Mesendoderm (in vitro differentiated cells): ENCODE measurements at regions not wholly inside any gene's neighbourhood (a gene's known extent, or its start where the extent isn't known, plus 50 kb on each side); places are given as distances from the start of the nearest gene placed in this dataset.

Source experiments
- DNase-seq: peaks from one replicate; pipeline ENCODE4 v3.0.0; 2013
- H2AK5ac ChIP-seq: 2 replicates; pipeline ENCODE4 v1.6.1; 2013; ENCODE audit warnings: low read length, inconsistent platforms
- H2BK120ac ChIP-seq: 2 replicates; pipeline ENCODE4 v1.6.1; 2013; ENCODE audit warnings: low read depth, mild to moderate bottlenecking, low read length, moderate library complexity, mixed read lengths
- H2BK15ac ChIP-seq: replicated peaks from 2 replicates; pipeline ENCODE4 v1.6.1; 2013; ENCODE audit warnings: low read depth, mild to moderate bottlenecking, moderate library complexity
- H2BK5ac ChIP-seq: 2 replicates; pipeline ENCODE4 v1.6.1; 2013; ENCODE audit warnings: low read length, inconsistent platforms
- H3K18ac ChIP-seq: 2 replicates; pipeline ENCODE4 v1.6.1; 2013; ENCODE audit warnings: mild to moderate bottlenecking, low read length, mixed read lengths
- H3K23ac ChIP-seq: one replicate; pipeline ENCODE4 v1.6.1; 2013; ENCODE audit warnings: low read length
- H3K27ac ChIP-seq: 2 replicates; pipeline ENCODE4 v1.5.1; 2013; ENCODE audit warnings: low read depth, mild to moderate bottlenecking, inconsistent platforms, low read length, moderate library complexity
- H3K27me3 ChIP-seq: 2 replicates; pipeline ENCODE4 v1.6.1; 2013; ENCODE audit warnings: low read length, control low read depth, mild to moderate bottlenecking, inconsistent platforms; ENCODE audit not compliant: insufficient read depth, poor library complexity
- H3K36me3 ChIP-seq: 2 replicates; pipeline ENCODE4 v1.6.1; 2013; ENCODE audit warnings: low read length, inconsistent platforms; ENCODE audit not compliant: control insufficient read depth, insufficient read depth
- H3K4ac ChIP-seq: one replicate; pipeline ENCODE4 v1.6.1; 2013; ENCODE audit warnings: low read depth, mild to moderate bottlenecking, low read length, moderate library complexity
- H3K4me1 ChIP-seq: 2 replicates; pipeline ENCODE4 v1.6.1; 2013; ENCODE audit warnings: low read depth, low read length, inconsistent platforms; ENCODE audit not compliant: control insufficient read depth
- H3K4me2 ChIP-seq: 2 replicates; pipeline ENCODE4 v1.6.1; 2013; ENCODE audit warnings: low read length
- H3K4me3 ChIP-seq: 2 replicates; pipeline ENCODE4 v1.5.1; 2013; ENCODE audit warnings: mild to moderate bottlenecking, low read length
- H3K56ac ChIP-seq: one replicate; pipeline ENCODE4 v1.6.1; 2013; ENCODE audit warnings: low read length
- H3K79me1 ChIP-seq: 2 replicates; pipeline ENCODE4 v1.6.1; 2013; ENCODE audit warnings: low read length, inconsistent platforms
- H3K79me2 ChIP-seq: 2 replicates; pipeline ENCODE4 v1.6.1; 2013; ENCODE audit warnings: mild to moderate bottlenecking, low read length; ENCODE audit not compliant: control insufficient read depth, insufficient read depth
- H3K9ac ChIP-seq: 2 replicates; pipeline ENCODE4 v1.6.1; 2013; ENCODE audit warnings: low read length, inconsistent platforms
- H4K5ac ChIP-seq: one replicate; pipeline ENCODE4 v1.6.1; 2013; ENCODE audit warnings: low read length
- H4K8ac ChIP-seq: one replicate; pipeline ENCODE4 v1.6.1; 2013; ENCODE audit warnings: low read depth, mild to moderate bottlenecking, control low read depth, low read length, moderate library complexity
- WGBS: extraction: QIAGEN DNeasy Blood & Tissue Kit; methylation state at CpG from one replicate; pipeline ENCODE4 v1.1.7; 2013; ENCODE audit warnings: low lambda C conversion rate, missing lambda C conversion rate; ENCODE audit not compliant: insufficient coverage; ENCODE audit errors: extremely low coverage; 5-methylcytosine and 5-hydroxymethylcytosine counted together

- Histone ChIP-seq H3K4ac (no peak overlapping the region), H3K27me3 (no peaks in the 10 kb centered on the region), H3K18ac (no peak overlapping the region), H3K79me2 (no peaks in the 10 kb centered on the region), H3K56ac (no peak overlapping the region), H3K23ac (no peak overlapping the region), H3K79me1 (no peaks in the 10 kb centered on the region), H4K8ac (no peak overlapping the region), H2AK5ac (no peak overlapping the region), H3K4me2 (no peak overlapping the region), H3K9ac (no peak overlapping the region), H3K4me3 (no peak overlapping the region), H4K5ac (no peak overlapping the region), H2BK15ac (no peak overlapping the region), H3K4me1 (no peaks in the 10 kb centered on the region), H2BK120ac (no peak overlapping the region), H3K27ac (no peak overlapping the region), H2BK5ac (no peak overlapping the region), H3K36me3 (no peaks in the 10 kb centered on the region)
- DNase-seq = no peak
- WGBS = no CpG with 5 or more reads among the region's 5 CpGs
These were observed 70.4 kb upstream of the ANKRD55 start for GRCh38 chr5:56303511-56303910.

DNA sequence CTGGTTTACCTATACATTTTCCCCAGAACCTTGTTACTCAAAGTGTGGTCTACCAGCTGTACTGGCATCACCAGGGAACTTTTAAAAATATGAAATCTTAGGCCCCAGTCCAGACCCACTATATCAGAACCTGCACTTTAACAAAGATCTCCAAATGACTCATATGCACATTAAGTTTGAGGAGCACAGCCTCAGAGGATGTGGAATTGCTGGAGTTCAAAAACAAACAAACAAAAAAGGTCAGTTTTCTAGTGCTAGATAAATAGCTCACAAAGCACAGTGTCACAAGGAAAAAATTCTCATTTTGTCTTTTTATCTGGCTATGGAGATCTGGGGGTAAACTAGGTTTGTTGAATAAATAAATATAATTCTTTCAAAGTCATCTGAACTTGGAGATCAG, 68.9 kb upstream of the ANKRD55 start:
- Histone ChIP-seq H3K27me3 (no peaks in the 10 kb centered on the region), H3K4me3 (no peak overlapping the region), H3K4me2 (no peak overlapping the region), H3K9ac (no peak overlapping the region), H4K5ac (no peak overlapping the region), H3K79me2 (no peaks in the 10 kb centered on the region), H2BK5ac (no peak overlapping the region), H3K27ac (no peak overlapping the region), H3K79me1 (no peaks in the 10 kb centered on the region), H4K8ac (no peak overlapping the region), H3K56ac (no peak overlapping the region), H3K4me1 (no peaks in the 10 kb centered on the region), H3K18ac (no peak overlapping the region), H2BK120ac (no peak overlapping the region), H3K4ac (no peak overlapping the region), H3K36me3 (no peaks in the 10 kb centered on the region), H3K23ac (no peak overlapping the region), H2AK5ac (no peak overlapping the region), H2BK15ac (no peak overlapping the region)
- DNase-seq = no peak

DNA sequence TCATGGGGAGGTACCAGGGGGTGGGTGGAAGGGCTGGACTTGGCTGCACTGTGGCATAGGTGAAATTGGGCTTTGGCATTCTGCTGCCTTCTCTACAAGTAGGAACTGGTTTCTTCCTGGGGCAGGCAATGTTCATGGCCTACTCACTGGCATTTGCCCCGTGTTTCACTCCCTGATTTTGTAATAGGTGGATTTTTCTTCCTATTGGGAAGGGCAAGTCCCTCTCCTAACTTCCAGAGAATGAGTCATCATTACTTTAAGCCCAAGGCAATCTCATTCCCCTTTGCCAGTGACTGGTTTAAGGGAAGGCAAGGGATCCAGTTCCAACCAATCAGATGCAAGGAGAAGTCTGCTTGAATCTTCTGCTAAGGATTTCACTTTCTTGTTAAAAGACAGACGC, 67.9 kb upstream of the ANKRD55 start:
- no peaks in the 10 kb centered on the region for H3K27me3 ChIP-seq
- H3K4ac ChIP-seq = no peak overlapping the region
- H2BK5ac ChIP-seq = no peak overlapping the region
- no peak overlapping the region for H3K18ac ChIP-seq
- H4K8ac ChIP-seq = no peak overlapping the region
- no peak overlapping the region for H2AK5ac ChIP-seq
- H3K27ac ChIP-seq = no peak overlapping the region
- peak; percentile 19 for DNase-seq
- H3K4me3 ChIP-seq = no peak overlapping the region
- no peak overlapping the region for H4K5ac ChIP-seq
- no peaks in the 10 kb centered on the region for H3K79me2 ChIP-seq
- no peak overlapping the region for H3K4me2 ChIP-seq
- H3K23ac ChIP-seq = no peak overlapping the region
- H2BK120ac ChIP-seq = no peak overlapping the region
- no peaks in the 10 kb centered on the region for H3K36me3 ChIP-seq
- no CpG with 5 or more reads among the region's 2 CpGs for WGBS
- H3K79me1 ChIP-seq = no peaks in the 10 kb centered on the region
- no peaks in the 10 kb centered on the region for H3K4me1 ChIP-seq
- H3K56ac ChIP-seq = no peak overlapping the region
- no peak overlapping the region for H3K9ac ChIP-seq
- no peak overlapping the region for H2BK15ac ChIP-seq

DNA sequence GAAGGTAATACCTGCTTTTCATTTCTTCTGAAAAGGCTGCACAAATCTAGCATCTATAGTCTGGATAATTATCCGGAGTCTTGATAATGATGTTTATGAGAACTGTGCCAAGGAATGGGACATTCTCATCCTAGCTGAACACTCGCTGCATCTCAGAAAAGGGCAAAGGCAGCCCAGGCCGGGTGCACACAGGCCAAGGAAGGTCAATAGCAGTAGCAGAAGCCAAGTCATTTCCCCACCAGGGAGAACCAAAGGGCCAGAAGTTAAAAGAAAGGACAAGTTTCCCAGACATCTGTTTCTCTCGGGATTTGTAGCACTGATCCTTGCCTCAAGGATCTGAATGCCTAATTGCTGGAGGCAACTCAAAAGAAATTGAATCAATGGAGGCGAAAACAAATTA, 66.1 kb upstream of the ANKRD55 start:
- Histone ChIP-seq H3K4ac (no peak overlapping the region), H3K23ac (no peak overlapping the region), H3K4me3 (no peak overlapping the region), H3K9ac (no peak overlapping the region), H2AK5ac (no peak overlapping the region), H4K8ac (no peak overlapping the region), H3K79me2 (no peaks in the 10 kb centered on the region), H3K36me3 (no peaks in the 10 kb centered on the region), H3K27me3 (no peaks in the 10 kb centered on the region), H2BK15ac (no peak overlapping the region), H3K4me1 (no peaks in the 10 kb centered on the region), H3K4me2 (no peak overlapping the region), H3K79me1 (no peaks in the 10 kb centered on the region), H3K27ac (no peak overlapping the region), H3K56ac (no peak overlapping the region), H4K5ac (no peak overlapping the region), H2BK120ac (no peak overlapping the region), H2BK5ac (no peak overlapping the region), H3K18ac (no peak overlapping the region)
- no peak for DNase-seq
- WGBS = no CpG with 5 or more reads among the region's 5 CpGs

DNA sequence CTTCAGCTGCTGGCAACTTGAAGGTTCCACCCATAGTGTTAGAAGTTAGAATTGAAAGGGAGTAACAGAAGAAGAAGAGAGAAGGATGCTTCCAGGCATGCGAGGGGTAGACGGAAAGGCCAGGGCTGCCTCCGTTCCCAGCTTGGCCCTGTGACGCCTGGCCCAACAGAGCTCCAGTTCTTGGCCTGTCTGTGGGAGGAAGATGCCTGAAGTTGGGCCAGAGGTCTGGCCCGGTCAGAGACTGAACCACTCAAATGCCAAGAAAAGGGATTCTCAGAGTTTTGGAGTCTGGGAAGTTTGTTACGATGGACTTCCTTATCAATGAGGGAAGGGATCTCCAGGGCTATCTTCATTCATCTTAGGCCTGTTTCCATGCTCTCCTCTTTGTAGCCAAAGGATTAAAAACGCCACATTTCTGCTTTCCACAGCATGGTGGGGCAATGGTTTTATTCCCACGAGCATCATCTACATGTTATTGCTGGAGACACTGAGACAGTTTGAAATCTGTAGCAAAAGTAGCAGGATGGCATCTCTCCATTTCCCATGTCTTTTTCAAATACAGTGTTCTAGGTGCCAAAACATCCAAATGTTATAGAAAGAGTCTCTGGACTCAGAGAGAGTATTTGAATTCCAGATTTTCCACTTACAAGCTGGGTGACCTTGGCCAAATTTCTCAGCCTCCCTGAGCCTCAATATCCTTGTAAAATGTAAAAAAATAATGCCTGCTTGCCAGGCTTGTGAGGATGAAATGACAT, 65.4 kb upstream of the ANKRD55 start:
- no peak overlapping the region for H3K27ac ChIP-seq
- H3K18ac ChIP-seq = no peak overlapping the region
- H2AK5ac ChIP-seq = no peak overlapping the region
- no peaks in the 10 kb centered on the region for H3K79me2 ChIP-seq
- no peak for DNase-seq
- H3K79me1 ChIP-seq = no peaks in the 10 kb centered on the region
- no peaks in the 10 kb centered on the region for H3K27me3 ChIP-seq
- no peak overlapping the region for H4K5ac ChIP-seq
- no peak overlapping the region for H2BK120ac ChIP-seq
- no peak overlapping the region for H3K23ac ChIP-seq
- H2BK15ac ChIP-seq = no peak overlapping the region
- H3K56ac ChIP-seq = no peak overlapping the region
- H3K4me3 ChIP-seq = no peak overlapping the region
- H3K4me1 ChIP-seq = no peaks in the 10 kb centered on the region
- H4K8ac ChIP-seq = no peak overlapping the region
- no peak overlapping the region for H2BK5ac ChIP-seq
- WGBS = no CpG with 5 or more reads among the region's 8 CpGs
- H3K36me3 ChIP-seq = no peaks in the 10 kb centered on the region
- no peak overlapping the region for H3K4me2 ChIP-seq
- no peak overlapping the region for H3K4ac ChIP-seq
- no peak overlapping the region for H3K9ac ChIP-seq

GRCh38 chr5:56297851-56298250, 64.7 kb upstream of the ANKRD55 start:
- WGBS = no CpG with 5 or more reads among the region's 2 CpGs

More at GRCh38 chr5:56297851-56298250, 64.7 kb upstream of the ANKRD55 start:
- H3K27me3 ChIP-seq = no peaks in the 10 kb centered on the region
- H3K4me1 ChIP-seq = no peaks in the 10 kb centered on the region
- H2AK5ac ChIP-seq = no peak overlapping the region
- no peaks in the 10 kb centered on the region for H3K79me1 ChIP-seq
- H2BK5ac ChIP-seq = no peak overlapping the region
- H3K9ac ChIP-seq = no peak overlapping the region
- no peaks in the 10 kb centered on the region for H3K79me2 ChIP-seq
- no peak overlapping the region for H3K56ac ChIP-seq
- no peak overlapping the region for H3K18ac ChIP-seq
- no peak overlapping the region for H2BK15ac ChIP-seq
- no peak overlapping the region for H3K23ac ChIP-seq
- no peak overlapping the region for H2BK120ac ChIP-seq
- no peak overlapping the region for H3K4ac ChIP-seq
- no peak overlapping the region for H4K5ac ChIP-seq
- no peaks in the 10 kb centered on the region for H3K36me3 ChIP-seq
- H3K4me3 ChIP-seq = no peak overlapping the region
- H4K8ac ChIP-seq = no peak overlapping the region
- no peak overlapping the region for H3K27ac ChIP-seq
- H3K4me2 ChIP-seq = no peak overlapping the region
- no peak for DNase-seq
